Breast epithelium (tissue), 3 donors: ENCODE measurements at regions not wholly inside any gene's neighbourhood (a gene's known extent, or its start where the extent isn't known, plus 50 kb on each side); places are given as distances from the start of the nearest gene placed in this dataset.

ENCODE experiments used
- CTCF ChIP-seq, 3 donors: fragments of 450-650 bp; IDR thresholded peaks; one replicate each; pipeline ENCODE4 v1.5.1; 2016 to 2017; ENCODE audit warnings: antibody characterized with exemption in 3 of 3, mild to moderate bottlenecking in 3 of 3, moderate library complexity in 3 of 3
- POLR2A ChIP-seq: fragments of 450-650 bp; IDR thresholded peaks from one replicate; pipeline ENCODE4 v1.6.1; 2016; ENCODE audit warnings: antibody characterized with exemption, mild to moderate bottlenecking, moderate library complexity
- POLR2AphosphoS5 ChIP-seq, 3 donors: sonication (generic); formaldehyde crosslinking; IDR thresholded peaks; one replicate each; pipeline ENCODE4 v1.6.1; 2017; ENCODE audit warnings: antibody characterized with exemption in 3 of 3

DNA sequence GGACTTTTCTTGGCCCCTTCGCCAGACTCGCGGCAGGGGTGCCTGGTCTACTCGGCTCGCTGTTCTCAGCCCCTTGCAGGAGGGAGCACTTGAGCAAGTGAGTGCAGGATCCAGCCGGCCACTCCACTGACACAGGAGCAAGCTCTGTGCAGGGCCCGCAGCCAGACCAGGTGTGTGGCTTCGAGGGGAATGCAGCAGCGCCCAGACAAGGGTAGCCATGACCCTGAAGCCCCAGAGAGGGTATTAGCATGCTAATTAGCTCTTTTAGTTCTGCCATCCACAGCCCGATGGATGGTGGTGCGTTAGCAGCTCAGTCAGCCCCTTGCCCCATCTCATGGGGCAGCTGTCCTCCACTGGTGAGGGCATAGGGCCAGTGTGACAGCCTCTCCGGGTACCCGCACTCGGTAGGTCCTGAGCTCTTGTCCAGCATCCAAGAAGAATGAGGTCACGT, 103.2 kb upstream of the HS6ST1 start:
- no peak for TF ChIP-seq CTCF (IDR thresholded peaks at IDR 0.05)
- no peak for TF ChIP-seq POLR2A
- no peak for TF ChIP-seq POLR2AphosphoS5 (IDR thresholded peaks at IDR 0.05)
